GM21786 (cell line): ENCODE measurements at regions not wholly inside any gene's neighbourhood (a gene's known extent, or its start where the extent isn't known, plus 50 kb on each side); places are given as distances from the start of the nearest gene placed in this dataset.
A peak's percentile ranks its signal among the peaks of the same experiment; 100 is the strongest.

Source experiments
- ATAC-seq: cut with Tn5 transposase; IDR thresholded peaks from one replicate; pipeline ENCODE4 v1.9.1; 2021; ENCODE audit not compliant: unreplicated experiment

- no peak for ATAC-seq
Measured at GRCh38 chr6:14742171-14742570, 503.7 kb upstream of the JARID2 start.

GRCh38 chr6:14742680-14743079 is 503.2 kb upstream of the JARID2 start:
- ATAC-seq: no peak

GRCh38 chr6:14743144-14743473 is 502.8 kb upstream of the JARID2 start:
- ATAC-seq: no peak

GRCh38 chr6:14743474-14744211 is 502.2 kb upstream of the JARID2 start:
- no peak for ATAC-seq

GRCh38 chr6:14744212-14744556 is 501.7 kb upstream of the JARID2 start:
- ATAC-seq: no peak

GRCh38 chr6:14746139-14746837 is 499.6 kb upstream of the JARID2 start:
- ATAC-seq: no peak

- ATAC-seq: no peak
Measured at GRCh38 chr6:14747881-14748520, 497.9 kb upstream of the JARID2 start.

- no peak for ATAC-seq
Measured at GRCh38 chr6:14748679-14749078, 497.2 kb upstream of the JARID2 start.

GRCh38 chr6:14750059-14750661 is 495.7 kb upstream of the JARID2 start:
- ATAC-seq: no peak

GRCh38 chr6:14751645-14752175 is 494.2 kb upstream of the JARID2 start:
- no peak for ATAC-seq

GRCh38 chr6:14754751-14755513 is 490.9 kb upstream of the JARID2 start:
- peak; percentile 66 for ATAC-seq

- no peak for ATAC-seq
Measured at GRCh38 chr6:14756340-14756739, 489.5 kb upstream of the JARID2 start.

GRCh38 chr6:14757014-14757413 is 488.9 kb upstream of the JARID2 start:
- ATAC-seq: no peak

GRCh38 chr6:14757418-14757817 is 488.5 kb upstream of the JARID2 start:
- ATAC-seq: no peak

GRCh38 chr6:14758421-14759081 is 487.3 kb upstream of the JARID2 start:
- no peak for ATAC-seq

- ATAC-seq: peak; percentile 78
Measured at GRCh38 chr6:14759976-14760672, 485.7 kb upstream of the JARID2 start.

GRCh38 chr6:14762077-14762476 is 483.8 kb upstream of the JARID2 start:
- no peak for ATAC-seq

- ATAC-seq: no peak
Measured at GRCh38 chr6:14763139-14763538, 482.7 kb upstream of the JARID2 start.

- no peak for ATAC-seq
Measured at GRCh38 chr6:14763616-14764015, 482.3 kb upstream of the JARID2 start.

- ATAC-seq: no peak
Measured at GRCh38 chr6:14765106-14765505, 480.8 kb upstream of the JARID2 start.
